Ascending aorta (tissue), 2 donors: ENCODE measurements at regions not wholly inside any gene's neighbourhood (a gene's known extent, or its start where the extent isn't known, plus 50 kb on each side); places are given as distances from the start of the nearest gene placed in this dataset.

ENCODE experiments used
- DNase-seq, 2 donors: peaks; one replicate each; pipeline ENCODE4 v3.0.0-alpha.2; 2019; ENCODE audit warnings: low spot score in 2 of 2
- H3K27ac ChIP-seq, 2 donors: fragments of 200-600 bp; sonication (generic); one replicate each; pipeline ENCODE4 v1.5.1; 2016 to 2017; ENCODE audit warnings: mild to moderate bottlenecking in 1 of 2
- H3K27me3 ChIP-seq: fragments of 200-600 bp; sonication (generic); one replicate; pipeline ENCODE4 v1.5.1; 2017
- H3K36me3 ChIP-seq, 2 donors: fragments of 200-600 bp; sonication (generic); one replicate each; pipeline ENCODE4 v1.5.1; 2016
- H3K4me1 ChIP-seq, 2 donors: fragments of 200-600 bp; sonication (generic); one replicate each; pipeline ENCODE4 v1.5.1; 2016 to 2017; ENCODE audit warnings: mild to moderate bottlenecking in 1 of 2
- H3K4me3 ChIP-seq, 2 donors: fragments of 200-600 bp; sonication (generic); one replicate each; pipeline ENCODE4 v1.5.1; 2016 to 2017; ENCODE audit warnings: mild to moderate bottlenecking in 1 of 2
- H3K9me3 ChIP-seq, 2 donors: fragments of 200-600 bp; sonication (generic); one replicate each; pipeline ENCODE4 v1.5.1; 2016
- CTCF ChIP-seq, 3 experiments: fragments of 200-600 bp in 2 of 3; fragments of 450-650 bp in 1 of 3; sonication (generic) in 2 of 3; IDR thresholded peaks; one replicate each; pipeline ENCODE4 v1.5.1; 2016 to 2019; ENCODE audit warnings: antibody characterized with exemption in 3 of 3, mild to moderate bottlenecking in 1 of 3, moderate library complexity in 1 of 3
- intact Hi-C: fragments of 100-400 bp; cut with DNase I; formaldehyde crosslinking; loops from one replicate; pipeline ENCODE4 v1.15.1; 2023

- H3K4me1 ChIP-seq = no peaks in the 10 kb centered on the region
- DNase-seq = no peak
- H3K4me3 ChIP-seq = no peak overlapping the region
- no peak overlapping the region for H3K27ac ChIP-seq
- no peaks in the 10 kb centered on the region for H3K27me3 ChIP-seq
- intact Hi-C loops = no loop called here
- no peak for TF ChIP-seq CTCF (IDR thresholded peaks at IDR 0.05)
- H3K9me3 ChIP-seq = no peaks in the 10 kb centered on the region
- no peaks in the 10 kb centered on the region for H3K36me3 ChIP-seq
These were observed 125.5 kb downstream of the MTX3 start for GRCh38 chr5:79865579-79865978.

GRCh38 chr5:79864364-79864763 is 126.7 kb downstream of the MTX3 start:
- Histone ChIP-seq H3K9me3 (no peaks in the 10 kb centered on the region), H3K27ac (no peak overlapping the region), H3K4me1 (no peaks in the 10 kb centered on the region), H3K36me3 (no peaks in the 10 kb centered on the region), H3K27me3 (no peaks in the 10 kb centered on the region), H3K4me3 (no peak overlapping the region)
- DNase-seq = no peak
- no peak for TF ChIP-seq CTCF (IDR thresholded peaks at IDR 0.05)
- intact Hi-C loops = no loop called here

GRCh38 chr5:79859588-79859987 is 131.5 kb downstream of the MTX3 start:
- no peak for TF ChIP-seq CTCF (IDR thresholded peaks at IDR 0.05)
- no peaks in the 10 kb centered on the region for H3K4me1 ChIP-seq
- intact Hi-C loops = loop anchor here (5.0 kb wide), 1 partner anchor 223 kb away; no protein-coding TSS in a partner anchor
- H3K9me3 ChIP-seq = no peaks in the 10 kb centered on the region
- no peak overlapping the region for H3K27ac ChIP-seq
- H3K36me3 ChIP-seq = no peaks in the 10 kb centered on the region
- H3K27me3 ChIP-seq = no peaks in the 10 kb centered on the region
- DNase-seq = no peak
- H3K4me3 ChIP-seq = no peak overlapping the region

- TF ChIP-seq CTCF (IDR thresholded peaks at IDR 0.05) = no peak
- Histone ChIP-seq H3K27ac (no peak overlapping the region), H3K4me1 (no peaks in the 10 kb centered on the region), H3K27me3 (no peaks in the 10 kb centered on the region), H3K4me3 (no peak overlapping the region), H3K36me3 (no peaks in the 10 kb centered on the region), H3K9me3 (no peaks in the 10 kb centered on the region)
- intact Hi-C loops = loop anchor here (5.0 kb wide), 1 partner anchor 224 kb away; no protein-coding TSS in a partner anchor
- DNase-seq = no peak
These were observed 132.7 kb downstream of the MTX3 start for GRCh38 chr5:79858410-79858723.

- DNase-seq = peak in 1 of 2 donors; percentile 76
- H3K4me1 ChIP-seq = no peaks in the 10 kb centered on the region
- no peaks in the 10 kb centered on the region for H3K9me3 ChIP-seq
- intact Hi-C loops = loop anchor here (5.0 kb wide), 1 partner anchor 224 kb away; no protein-coding TSS in a partner anchor
- H3K4me3 ChIP-seq = no peak overlapping the region
- H3K27ac ChIP-seq = no peak overlapping the region
- peak; percentile 61 to 91 (median 90) for TF ChIP-seq CTCF (IDR thresholded peaks at IDR 0.05)
- H3K36me3 ChIP-seq = no peaks in the 10 kb centered on the region
- H3K27me3 ChIP-seq = no peaks in the 10 kb centered on the region
These were observed 133.2 kb downstream of the MTX3 start for GRCh38 chr5:79857714-79858409.
